ENCODE measurements at regions not wholly inside any gene's neighbourhood (a gene's known extent, or its start where the extent isn't known, plus 50 kb on each side); places are given as distances from the start of the nearest gene placed in this dataset.

DNA sequence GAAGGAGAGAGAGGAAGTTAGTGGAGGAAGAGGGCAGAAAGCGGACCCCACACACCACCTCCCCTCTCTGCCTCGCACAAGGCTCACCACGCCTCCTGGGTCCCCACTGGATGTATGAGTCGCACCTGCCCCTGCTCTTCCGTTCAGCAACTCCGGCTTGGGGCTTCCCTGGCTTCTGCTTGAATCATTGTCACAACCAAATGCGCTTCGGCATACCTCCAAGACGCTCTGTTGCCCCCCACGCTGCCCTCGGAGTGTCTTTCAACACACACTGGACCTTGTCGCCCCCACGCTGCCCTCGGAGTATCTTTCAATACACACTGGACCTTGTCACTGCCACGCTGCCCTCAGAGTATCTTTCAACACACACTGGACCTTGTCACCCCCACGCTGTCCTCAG lies 247.2 kb downstream of the TEX29 start:
- TF ChIP-seq, protein P1, sequence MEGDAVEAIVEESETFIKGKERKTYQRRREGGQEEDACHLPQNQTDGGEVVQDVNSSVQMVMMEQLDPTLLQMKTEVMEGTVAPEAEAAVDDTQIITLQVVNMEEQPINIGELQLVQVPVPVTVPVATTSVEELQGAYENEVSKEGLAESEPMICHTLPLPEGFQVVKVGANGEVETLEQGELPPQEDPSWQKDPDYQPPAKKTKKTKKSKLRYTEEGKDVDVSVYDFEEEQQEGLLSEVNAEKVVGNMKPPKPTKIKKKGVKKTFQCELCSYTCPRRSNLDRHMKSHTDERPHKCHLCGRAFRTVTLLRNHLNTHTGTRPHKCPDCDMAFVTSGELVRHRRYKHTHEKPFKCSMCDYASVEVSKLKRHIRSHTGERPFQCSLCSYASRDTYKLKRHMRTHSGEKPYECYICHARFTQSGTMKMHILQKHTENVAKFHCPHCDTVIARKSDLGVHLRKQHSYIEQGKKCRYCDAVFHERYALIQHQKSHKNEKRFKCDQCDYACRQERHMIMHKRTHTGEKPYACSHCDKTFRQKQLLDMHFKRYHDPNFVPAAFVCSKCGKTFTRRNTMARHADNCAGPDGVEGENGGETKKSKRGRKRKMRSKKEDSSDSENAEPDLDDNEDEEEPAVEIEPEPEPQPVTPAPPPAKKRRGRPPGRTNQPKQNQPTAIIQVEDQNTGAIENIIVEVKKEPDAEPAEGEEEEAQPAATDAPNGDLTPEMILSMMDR (IDR thresholded peaks at IDR 0.05; ENCODE audit: low read length) = no peak
- no peak for TF ChIP-seq EZH2 (optimal IDR thresholded peaks at IDR 0.05; ENCODE audit: low read depth, low read length)
- TF ChIP-seq EZH2phosphoT487 (IDR thresholded peaks at IDR 0.05; ENCODE audit: low read length) = no peak
